ENCODE measurements at regions not wholly inside any gene's neighbourhood (a gene's known extent, or its start where the extent isn't known, plus 50 kb on each side); places are given as distances from the start of the nearest gene placed in this dataset.
A peak's percentile ranks its signal among the peaks of the same experiment; 100 is the strongest.

DNA sequence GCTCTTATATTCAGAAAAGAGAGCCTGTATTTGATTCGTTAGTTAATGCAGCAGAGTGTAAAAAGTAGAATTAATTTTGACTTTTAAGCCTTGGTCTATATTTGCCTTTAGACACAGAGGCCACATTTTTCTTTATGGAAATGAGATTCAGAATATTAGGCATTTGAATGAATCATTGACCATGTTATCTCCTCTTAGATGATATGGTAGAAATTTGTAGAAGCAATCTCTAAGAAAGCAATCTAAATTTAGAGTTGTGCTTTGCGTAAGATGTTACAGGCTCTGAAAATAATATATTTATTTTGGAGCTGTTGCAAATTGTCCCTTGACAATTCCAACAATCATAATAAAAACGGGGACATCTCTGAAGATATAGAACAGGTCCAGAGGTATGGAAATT lies 68.3 kb upstream of the ST6GAL2 start:
- DNase-seq (ENCODE audit: low read depth) = no peak
- H3K4me3 ChIP-seq (ENCODE audit: low read depth, low read length) = no peak overlapping the region
- in situ Hi-C loops (cut with HindIII; ENCODE audit: low sequenced_read_pairs) = no loop called here
- TF ChIP-seq CTCF (IDR thresholded peaks at IDR 0.05; ENCODE audit: low read depth, low read length, missing control alignments) = no peak

- in situ Hi-C loops (cut with HindIII; ENCODE audit: low sequenced_read_pairs) = loop anchor here (5.0 kb wide), 2 partner anchors 46 to 64 kb away; no protein-coding TSS in a partner anchor
- DNase-seq (ENCODE audit: low read depth) = no peak
- H3K4me3 ChIP-seq (ENCODE audit: low read depth, low read length) = no peak overlapping the region
- no peak for TF ChIP-seq CTCF (IDR thresholded peaks at IDR 0.05; ENCODE audit: low read depth, low read length, missing control alignments)
Measured at GRCh38 chr2:106956416-106956815, 70.4 kb upstream of the ST6GAL2 start.

- H3K4me3 ChIP-seq (ENCODE audit: low read depth, low read length) = no peak overlapping the region
- TF ChIP-seq CTCF (IDR thresholded peaks at IDR 0.05; ENCODE audit: low read depth, low read length, missing control alignments) = no peak
- in situ Hi-C loops (cut with HindIII; ENCODE audit: low sequenced_read_pairs) = loop anchor here (5.0 kb wide), 2 partner anchors 45 to 65 kb away; no protein-coding TSS in a partner anchor
- peak; percentile 96 for DNase-seq (ENCODE audit: low read depth)
Measured at GRCh38 chr2:106956879-106957278, 70.9 kb upstream of the ST6GAL2 start.

- in situ Hi-C loops (cut with HindIII; ENCODE audit: low sequenced_read_pairs) = loop anchor here (5.0 kb wide), 2 partner anchors 42 to 68 kb away; no protein-coding TSS in a partner anchor
- no peak for TF ChIP-seq CTCF (IDR thresholded peaks at IDR 0.05; ENCODE audit: low read depth, low read length, missing control alignments)
- no peak for DNase-seq (ENCODE audit: low read depth)
- H3K4me3 ChIP-seq (ENCODE audit: low read depth, low read length) = no peak overlapping the region
Measured at GRCh38 chr2:106959975-106960682, 74.2 kb upstream of the ST6GAL2 start.

- TF ChIP-seq CTCF (IDR thresholded peaks at IDR 0.05; ENCODE audit: low read depth, low read length, missing control alignments) = no peak
- H3K4me3 ChIP-seq (ENCODE audit: low read depth, low read length) = no peak overlapping the region
- in situ Hi-C loops (cut with HindIII; ENCODE audit: low sequenced_read_pairs) = no loop called here
- DNase-seq (ENCODE audit: low read depth) = no peak
Measured at GRCh38 chr2:106960683-106961161, 74.8 kb upstream of the ST6GAL2 start.

GRCh38 chr2:106961328-106961727 lies 75.4 kb upstream of the ST6GAL2 start:
- H3K4me3 ChIP-seq (ENCODE audit: low read depth, low read length) = no peak overlapping the region
- in situ Hi-C loops (cut with HindIII; ENCODE audit: low sequenced_read_pairs) = no loop called here
- no peak for DNase-seq (ENCODE audit: low read depth)
- TF ChIP-seq CTCF (IDR thresholded peaks at IDR 0.05; ENCODE audit: low read depth, low read length, missing control alignments) = no peak

Measured in astrocyte of the cerebellum (primary cell).